HEK293 (cell line): ENCODE measurements at regions not wholly inside any gene's neighbourhood (a gene's known extent, or its start where the extent isn't known, plus 50 kb on each side); places are given as distances from the start of the nearest gene placed in this dataset.

Source experiments
- CTCF ChIA-PET: fragments of 350-600 bp; formaldehyde crosslinking; extraction: SDS; loops from one replicate; lab custom pipeline; 2021; ENCODE audit warnings: antibody characterized with exemption; lab: Yijun Ruan, JAX
- POLR2A ChIA-PET: fragments of 300-600 bp; formaldehyde crosslinking; extraction: SDS; loops from one replicate; lab custom pipeline; 2020; ENCODE audit warnings: antibody characterized with exemption, inconsistent platforms; lab: Yijun Ruan, JAX
- H3K27ac ChIP-seq: fragments of 200-500 bp; sonication (Bioruptor generic); 2 replicates; pipeline ENCODE4 v1.5.1; 2014; ENCODE audit warnings: low read depth, low read length, control low read depth, inconsistent platforms; ENCODE audit errors: extremely low read depth
- H3K36me3 ChIP-seq, 2 experiments: fragments of 200-500 bp in 1 of 2; sonication (Bioruptor generic) in 1 of 2; 1 replicate in 1 of 2; 2 replicates in 1 of 2; pipeline ENCODE4 v1.5.1; 2014 to 2017; ENCODE audit warnings: inconsistent platforms in 2 of 2, low read length in 2 of 2; ENCODE audit not compliant: control insufficient read depth in 2 of 2, insufficient read depth in 1 of 2
- H3K4me1 ChIP-seq: fragments of 200-500 bp; sonication (Bioruptor generic); 2 replicates; pipeline ENCODE4 v1.5.1; 2014; ENCODE audit warnings: mild to moderate bottlenecking, low read length, inconsistent platforms; ENCODE audit not compliant: control insufficient read depth, insufficient read depth
- H3K4me3 ChIP-seq: 2 replicates; pipeline ENCODE4 v1.5.1; 2011; ENCODE audit warnings: low read depth, mild to moderate bottlenecking, control low read depth, low read length, moderate library complexity
- H3K9me3 ChIP-seq: fragments of 200-500 bp; sonication (Bioruptor generic); 2 replicates; pipeline ENCODE4 v1.5.1; 2014; ENCODE audit warnings: low read depth, low read length, inconsistent platforms; ENCODE audit not compliant: control insufficient read depth, insufficient read depth
- EGR2 ChIP-seq: fragments of 450-650 bp; formaldehyde crosslinking; IDR thresholded peaks from 2 replicates; pipeline ENCODE4 v1.5.1; 2016; ENCODE audit warnings: low read depth, missing biosample characterization, missing genetic modification characterization
- HOXD13 ChIP-seq: sonication (generic); formaldehyde crosslinking; IDR thresholded peaks from 2 replicates; pipeline ENCODE4 v1.8.0; 2022; ENCODE audit warnings: missing genetic modification reagents, borderline replicate concordance
- MZF1 ChIP-seq: fragments of 450-650 bp; formaldehyde crosslinking; IDR thresholded peaks from 2 replicates; pipeline ENCODE4 v1.5.1; 2017; ENCODE audit warnings: missing biosample characterization, missing genetic modification characterization, borderline replicate concordance
- PRDM1 ChIP-seq: fragments of 450-650 bp; formaldehyde crosslinking; IDR thresholded peaks from 2 replicates; pipeline ENCODE4; 2016; ENCODE audit warnings: missing biosample characterization, missing genetic modification characterization
- SALL2 ChIP-seq: fragments of 450-650 bp; formaldehyde crosslinking; IDR thresholded peaks from 2 replicates; pipeline ENCODE4 v1.5.0; 2017; ENCODE audit warnings: missing biosample characterization, mild to moderate bottlenecking, missing genetic modification characterization, borderline replicate concordance
- WT1 ChIP-seq: fragments of 450-650 bp; formaldehyde crosslinking; IDR thresholded peaks from 2 replicates; pipeline ENCODE4 v1.5.1; 2016; ENCODE audit warnings: missing biosample characterization, missing genetic modification characterization
- ZBTB7A ChIP-seq: fragments of 450-650 bp; formaldehyde crosslinking; IDR thresholded peaks from 2 replicates; pipeline ENCODE4 v1.5.1; 2016; ENCODE audit warnings: low read depth, missing biosample characterization, missing genetic modification characterization
- ZBTB8A ChIP-seq: fragments of 450-650 bp; formaldehyde crosslinking; IDR thresholded peaks from 2 replicates; pipeline ENCODE4 v1.5.1; 2016; ENCODE audit warnings: missing biosample characterization, missing genetic modification characterization
- ZFP37 ChIP-seq: fragments of 450-650 bp; formaldehyde crosslinking; IDR thresholded peaks from 2 replicates; pipeline ENCODE4 v1.5.1; 2016; ENCODE audit warnings: missing biosample characterization, missing genetic modification characterization
- ZFP41 ChIP-seq: fragments of 450-650 bp; formaldehyde crosslinking; IDR thresholded peaks from 2 replicates; pipeline ENCODE4 v1.5.1; 2016; ENCODE audit warnings: missing biosample characterization, missing genetic modification characterization, borderline replicate concordance
- ZNF133 ChIP-seq: fragments of 450-650 bp; formaldehyde crosslinking; IDR thresholded peaks from 2 replicates; pipeline ENCODE4 v1.5.1; 2016; ENCODE audit warnings: missing biosample characterization, missing genetic modification characterization
- ZNF146 ChIP-seq: fragments of 450-650 bp; formaldehyde crosslinking; IDR thresholded peaks from 2 replicates; pipeline ENCODE4 v1.5.1; 2016; ENCODE audit warnings: missing biosample characterization, missing genetic modification characterization
- ZNF174 ChIP-seq: fragments of 450-650 bp; formaldehyde crosslinking; IDR thresholded peaks from 2 replicates; pipeline ENCODE4 v1.5.0; 2017; ENCODE audit warnings: missing biosample characterization, mild to moderate bottlenecking, missing genetic modification characterization
- ZNF175 ChIP-seq: fragments of 450-650 bp; formaldehyde crosslinking; IDR thresholded peaks from 2 replicates; pipeline ENCODE4 v1.5.1; 2016; ENCODE audit warnings: missing biosample characterization, missing genetic modification characterization
- ZNF214 ChIP-seq: fragments of 450-650 bp; formaldehyde crosslinking; IDR thresholded peaks from 2 replicates; pipeline ENCODE4 v1.5.1; 2017; ENCODE audit warnings: missing biosample characterization, mild to moderate bottlenecking, missing genetic modification characterization, borderline replicate concordance
- ZNF266 ChIP-seq: fragments of 450-650 bp; formaldehyde crosslinking; IDR thresholded peaks from 2 replicates; pipeline ENCODE4 v1.5.1; 2016; ENCODE audit warnings: missing biosample characterization, missing genetic modification characterization, low read depth
- ZNF366 ChIP-seq: fragments of 450-650 bp; formaldehyde crosslinking; conservative IDR thresholded peaks from 2 replicates; pipeline ENCODE4 v1.5.1; 2016; ENCODE audit warnings: missing biosample characterization, missing genetic modification characterization
- ZNF37A ChIP-seq: fragments of 450-650 bp; IDR thresholded peaks from 2 replicates; pipeline ENCODE4 v1.5.1; 2018; ENCODE audit warnings: missing biosample characterization, missing genetic modification characterization
- ZNF473 ChIP-seq: fragments of 450-650 bp; formaldehyde crosslinking; IDR thresholded peaks from 2 replicates; pipeline ENCODE4 v1.5.1; 2017; ENCODE audit warnings: missing biosample characterization, missing genetic modification characterization
- ZNF513 ChIP-seq: fragments of 450-650 bp; IDR thresholded peaks from 2 replicates; pipeline ENCODE4 v1.5.1; 2018; ENCODE audit warnings: missing biosample characterization, missing genetic modification characterization
- ZNF596 ChIP-seq: fragments of 450-650 bp; IDR thresholded peaks from 2 replicates; pipeline ENCODE4 v1.5.0; 2018; ENCODE audit warnings: missing biosample characterization, mild to moderate bottlenecking, missing genetic modification characterization, moderate library complexity
- ZNF677 ChIP-seq: fragments of 450-650 bp; IDR thresholded peaks from 2 replicates; pipeline ENCODE4 v1.5.0; 2018; ENCODE audit warnings: missing biosample characterization, mild to moderate bottlenecking, missing genetic modification characterization, moderate library complexity
- ZNF76 ChIP-seq: fragments of 450-650 bp; formaldehyde crosslinking; IDR thresholded peaks from 2 replicates; pipeline ENCODE4; 2016; ENCODE audit warnings: low read depth, missing biosample characterization, missing genetic modification characterization, borderline replicate concordance
- ZNF785 ChIP-seq: fragments of 450-650 bp; formaldehyde crosslinking; IDR thresholded peaks from 2 replicates; pipeline ENCODE4 v1.5.1; 2016; ENCODE audit warnings: missing biosample characterization, missing genetic modification characterization
- ZNF792 ChIP-seq: fragments of 450-650 bp; formaldehyde crosslinking; IDR thresholded peaks from 2 replicates; pipeline ENCODE4 v1.5.1; 2016; ENCODE audit warnings: missing biosample characterization, missing genetic modification characterization
- TF ChIP-seq, protein P1 (sequence below): fragments of 450-650 bp; formaldehyde crosslinking; IDR thresholded peaks from 2 replicates; pipeline ENCODE4 v1.5.1; 2017; ENCODE audit warnings: missing biosample characterization, missing genetic modification characterization
- TF ChIP-seq, protein P2 (sequence below): fragments of 450-650 bp; formaldehyde crosslinking; IDR thresholded peaks from 2 replicates; pipeline ENCODE4 v1.5.1; 2016; ENCODE audit warnings: missing biosample characterization, missing genetic modification characterization
- TF ChIP-seq, protein P3 (sequence below): fragments of 450-650 bp; formaldehyde crosslinking; IDR thresholded peaks from 2 replicates; pipeline ENCODE4 v1.5.1; 2016; ENCODE audit warnings: missing biosample characterization, missing genetic modification characterization

GRCh38 chr5:166649676-166650075 lies 1641.8 kb upstream of the WWC1 start:
- POLR2A ChIA-PET = no interaction called here
- H3K9me3 ChIP-seq = no peaks in the 10 kb centered on the region
- no peaks in the 10 kb centered on the region for H3K4me1 ChIP-seq
- no peak overlapping the region for H3K27ac ChIP-seq
- no peaks in the 10 kb centered on the region for H3K36me3 ChIP-seq
- TF ChIP-seq ZNF792 (no peak), ZNF785 (tag by site-specific recombination) (no peak), ZNF146 (tag by site-specific recombination) (no peak), SALL2 (tag by site-specific recombination) (no peak), ZNF266 (tag by site-specific recombination) (no peak), WT1 (tag by site-specific recombination) (no peak), ZNF175 (tag by site-specific recombination) (no peak), ZNF513 (tag by site-specific recombination) (no peak), ZNF76 (tag by site-specific recombination) (no peak)
- H3K4me3 ChIP-seq = no peak overlapping the region
- CTCF ChIA-PET = no interaction called here

GRCh38 chr5:166651234-166651633 lies 1640.2 kb upstream of the WWC1 start:
- TF ChIP-seq MZF1 (tag by site-specific recombination) = no peak
- TF ChIP-seq ZNF596 (tag by site-specific recombination) = no peak
- TF ChIP-seq ZFP41 = no peak
- TF ChIP-seq, protein P1, sequence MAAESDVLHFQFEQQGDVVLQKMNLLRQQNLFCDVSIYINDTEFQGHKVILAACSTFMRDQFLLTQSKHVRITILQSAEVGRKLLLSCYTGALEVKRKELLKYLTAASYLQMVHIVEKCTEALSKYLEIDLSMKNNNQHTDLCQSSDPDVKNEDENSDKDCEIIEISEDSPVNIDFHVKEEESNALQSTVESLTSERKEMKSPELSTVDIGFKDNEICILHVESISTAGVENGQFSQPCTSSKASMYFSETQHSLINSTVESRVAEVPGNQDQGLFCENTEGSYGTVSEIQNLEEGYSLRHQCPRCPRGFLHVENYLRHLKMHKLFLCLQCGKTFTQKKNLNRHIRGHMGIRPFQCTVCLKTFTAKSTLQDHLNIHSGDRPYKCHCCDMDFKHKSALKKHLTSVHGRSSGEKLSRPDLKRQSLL (tag by site-specific recombination) = no peak
- no peak for TF ChIP-seq ZBTB8A (tag by site-specific recombination)
- no peak for TF ChIP-seq EGR2
- TF ChIP-seq ZNF366 (tag by site-specific recombination) = no peak
- TF ChIP-seq ZFP37 (tag by site-specific recombination) = no peak
- no peak for TF ChIP-seq ZNF214 (tag by site-specific recombination)
- no peak for TF ChIP-seq ZNF473 (tag by site-specific recombination)
- TF ChIP-seq, protein P2, sequence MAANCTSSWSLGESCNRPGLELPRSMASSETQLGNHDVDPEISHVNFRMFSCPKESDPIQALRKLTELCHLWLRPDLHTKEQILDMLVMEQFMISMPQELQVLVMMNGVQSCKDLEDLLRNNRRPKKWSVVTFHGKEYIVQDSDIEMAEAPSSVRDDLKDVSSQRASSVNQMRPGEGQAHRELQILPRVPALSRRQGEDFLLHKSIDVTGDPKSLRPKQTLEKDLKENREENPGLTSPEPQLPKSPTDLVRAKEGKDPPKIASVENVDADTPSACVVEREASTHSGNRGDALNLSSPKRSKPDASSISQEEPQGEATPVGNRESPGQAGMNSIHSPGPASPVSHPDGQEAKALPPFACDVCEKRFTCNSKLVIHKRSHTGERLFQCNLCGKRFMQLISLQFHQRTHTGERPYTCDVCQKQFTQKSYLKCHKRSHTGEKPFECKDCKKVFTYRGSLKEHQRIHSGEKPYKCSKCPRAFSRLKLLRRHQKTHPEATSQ (tag by site-specific recombination) = no peak
- TF ChIP-seq PRDM1 (tag by site-specific recombination) = no peak
- TF ChIP-seq ZBTB7A (tag by site-specific recombination) = no peak
- TF ChIP-seq HOXD13 (CRISPR knock-in tag) = no peak
- TF ChIP-seq ZNF146 (tag by site-specific recombination) = no peak
- TF ChIP-seq ZNF677 (tag by site-specific recombination) = no peak
- TF ChIP-seq, protein P3, sequence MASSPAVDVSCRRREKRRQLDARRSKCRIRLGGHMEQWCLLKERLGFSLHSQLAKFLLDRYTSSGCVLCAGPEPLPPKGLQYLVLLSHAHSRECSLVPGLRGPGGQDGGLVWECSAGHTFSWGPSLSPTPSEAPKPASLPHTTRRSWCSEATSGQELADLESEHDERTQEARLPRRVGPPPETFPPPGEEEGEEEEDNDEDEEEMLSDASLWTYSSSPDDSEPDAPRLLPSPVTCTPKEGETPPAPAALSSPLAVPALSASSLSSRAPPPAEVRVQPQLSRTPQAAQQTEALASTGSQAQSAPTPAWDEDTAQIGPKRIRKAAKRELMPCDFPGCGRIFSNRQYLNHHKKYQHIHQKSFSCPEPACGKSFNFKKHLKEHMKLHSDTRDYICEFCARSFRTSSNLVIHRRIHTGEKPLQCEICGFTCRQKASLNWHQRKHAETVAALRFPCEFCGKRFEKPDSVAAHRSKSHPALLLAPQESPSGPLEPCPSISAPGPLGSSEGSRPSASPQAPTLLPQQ (tag by site-specific recombination) = no peak
- TF ChIP-seq ZNF174 (tag by site-specific recombination) = no peak
- TF ChIP-seq ZNF37A (tag by site-specific recombination) = no peak
- no peak for TF ChIP-seq ZNF133
- CTCF ChIA-PET = no interaction called here
- Histone ChIP-seq H3K4me1 (no peaks in the 10 kb centered on the region), H3K4me3 (no peak overlapping the region), H3K9me3 (no peaks in the 10 kb centered on the region), H3K27ac (no peak overlapping the region), H3K36me3 (no peaks in the 10 kb centered on the region)
- POLR2A ChIA-PET = no interaction called here
